ENCODE measurements at regions not wholly inside any gene's neighbourhood (a gene's known extent, or its start where the extent isn't known, plus 50 kb on each side); places are given as distances from the start of the nearest gene placed in this dataset.

GRCh38 chr2:9110893-9111569 lies 95.6 kb upstream of the ASAP2 start:
- TF ChIP-seq CTCF (IDR thresholded peaks at IDR 0.05) (no peak), POLR2AphosphoS5 (IDR thresholded peaks at IDR 0.05) (no peak), POLR2A (IDR thresholded peaks at IDR 0.05) (no peak), EP300 (IDR thresholded peaks at IDR 0.05) (no peak)
